Muscle of arm (tissue), 1 donor: ENCODE measurements at regions not wholly inside any gene's neighbourhood (a gene's known extent, or its start where the extent isn't known, plus 50 kb on each side); places are given as distances from the start of the nearest gene placed in this dataset.
"Not testable (repeated sequence)": the region's sequence is repeated elsewhere in the genome, so short reads cannot be mapped to it uniquely, and the experiment has no call there.

ENCODE experiments used
- DNase-seq: peaks from one replicate; pipeline ENCODE4 v3.0.0-alpha.2; 2013

GRCh38 chr3:189375532-189375931, 203.8 kb downstream of the TPRG1 start:
- peak; percentile 38 for DNase-seq

- DNase-seq, result no peak
Observed at GRCh38 chr3:189383630-189384029, 211.9 kb downstream of the TPRG1 start.

- not testable (repeated sequence) for DNase-seq
Observed at GRCh38 chr3:189385880-189386279, 214.1 kb downstream of the TPRG1 start.

GRCh38 chr3:189386739-189387138, 215.0 kb downstream of the TPRG1 start:
- DNase-seq, result no peak

GRCh38 chr3:189389346-189389745, 217.6 kb downstream of the TPRG1 start:
- no peak for DNase-seq

GRCh38 chr3:189393598-189393997, 221.8 kb downstream of the TPRG1 start:
- DNase-seq, result no peak

GRCh38 chr3:189394599-189395121, 222.9 kb downstream of the TPRG1 start:
- DNase-seq, result no peak

GRCh38 chr3:189395825-189396224, 224.1 kb downstream of the TPRG1 start:
- no peak for DNase-seq

GRCh38 chr3:189398656-189399055, 226.9 kb downstream of the TPRG1 start:
- DNase-seq, result no peak

- no peak for DNase-seq
Observed at GRCh38 chr3:189401196-189401595, 229.4 kb downstream of the TPRG1 start.

GRCh38 chr3:189403194-189403593, 228.0 kb upstream of the TP63 start:
- no peak for DNase-seq

GRCh38 chr3:189404024-189404423, 227.2 kb upstream of the TP63 start:
- no peak for DNase-seq

- DNase-seq, result no peak
Observed at GRCh38 chr3:189404797-189405484, 226.2 kb upstream of the TP63 start.

- DNase-seq, result peak; percentile 44
Observed at GRCh38 chr3:189406148-189406547, 225.0 kb upstream of the TP63 start.

GRCh38 chr3:189410522-189410921, 220.7 kb upstream of the TP63 start:
- no peak for DNase-seq

GRCh38 chr3:189419038-189419437, 212.2 kb upstream of the TP63 start:
- DNase-seq, result no peak

- DNase-seq, result no peak
Observed at GRCh38 chr3:189419683-189420082, 211.5 kb upstream of the TP63 start.

GRCh38 chr3:189424922-189425321, 206.3 kb upstream of the TP63 start:
- no peak for DNase-seq

- no peak for DNase-seq
Observed at GRCh38 chr3:189429019-189429418, 202.2 kb upstream of the TP63 start.

GRCh38 chr3:189430166-189430565, 201.0 kb upstream of the TP63 start:
- DNase-seq, result no peak

GRCh38 chr3:189442257-189442656, 188.9 kb upstream of the TP63 start:
- DNase-seq, result not testable (repeated sequence)

- DNase-seq, result no peak
Observed at GRCh38 chr3:189446959-189447560, 184.1 kb upstream of the TP63 start.

- DNase-seq, result no peak
Observed at GRCh38 chr3:189449084-189449483, 182.1 kb upstream of the TP63 start.

GRCh38 chr3:189455009-189455408, 176.2 kb upstream of the TP63 start:
- no peak for DNase-seq
